K562 (cell line): ENCODE measurements at regions not wholly inside any gene's neighbourhood (a gene's known extent, or its start where the extent isn't known, plus 50 kb on each side); places are given as distances from the start of the nearest gene placed in this dataset.
"Not testable (repeated sequence)": the region's sequence is repeated elsewhere in the genome, so short reads cannot be mapped to it uniquely, and the experiment has no call there.

ENCODE experiments used
- ATAC-seq: fragments of 200-7000 bp; cut with Tn5 transposase; 3 replicates; pipeline ENCODE4 v1.9.1; 2020; ENCODE audit warnings: moderate library complexity
- BruUV-seq: library from RNA; stranded (reverse); fragments of 400-500 nt; replicated peaks from 2 replicates; lab custom pipeline; 2021; lab: Mats Ljungman, UMichigan
- CTCF ChIA-PET: fragments of 300-600 bp; formaldehyde crosslinking; extraction: SDS; loops from one replicate; lab custom pipeline; 2021; ENCODE audit warnings: low intra/inter-chr PET ratio; lab: Yijun Ruan, JAX
- POLR2A ChIA-PET: fragments of 300-600, 350-650 bp; sonication (Branson Sonifier 250); formaldehyde crosslinking; extraction: SDS; loops from one replicate; lab custom pipeline; 2021; ENCODE audit warnings: antibody characterized with exemption, inconsistent platforms; lab: Yijun Ruan, JAX
- DNase-seq, 4 experiments: peaks; one replicate each; pipeline versions ENCODE4 v3.0.0 to v3.0.0-alpha.2; 2011 to 2018; ENCODE audit warnings: low spot score in 3 of 4, mixed read lengths in 3 of 4; ENCODE audit errors: extremely low read depth in 1 of 4
- FAIRE-seq: peaks from 2 replicates; lab custom pipeline; 2011; peaks lifted over from hg19 to GRCh38; lab: Jason Lieb, UNC
- H2AFZ ChIP-seq: 2 replicates; pipeline ENCODE4 v1.6.0; 2011; ENCODE audit warnings: low read depth, low read length, control low read depth, inconsistent platforms
- H3K27ac ChIP-seq: fragments of 200-600 bp; 3 replicates; pipeline ENCODE4 v1.8.0; 2011; ENCODE audit warnings: low read depth, mild to moderate bottlenecking, control low read depth, inconsistent platforms, low read length, moderate library complexity, mixed read lengths; ENCODE audit errors: extremely low read depth
- H3K27me3 ChIP-seq, 2 experiments: fragments of 300-600 bp in 1 of 2; 2 replicates in 1 of 2; 3 replicates in 1 of 2; pipeline versions ENCODE4 v1.6.0 to v1.8.0; 2011; ENCODE audit warnings: inconsistent platforms in 2 of 2, low read length in 2 of 2, mild to moderate bottlenecking in 1 of 2, mixed read lengths in 1 of 2, moderate library complexity in 1 of 2; ENCODE audit not compliant: control insufficient read depth in 2 of 2, insufficient read depth in 2 of 2
- H3K36me3 ChIP-seq: fragments of 300-600 bp; 3 replicates; pipeline ENCODE4 v1.8.0; 2011; ENCODE audit warnings: mild to moderate bottlenecking, low read length, inconsistent platforms; ENCODE audit not compliant: control insufficient read depth, insufficient read depth
- H3K4me1 ChIP-seq, 2 experiments: fragments of 200-600 bp in 1 of 2; replicated peaks in 1 of 2; 2 replicates in 1 of 2; 3 replicates in 1 of 2; pipeline versions ENCODE4 v1.5.1 to v1.8.0; 2011; ENCODE audit warnings: inconsistent platforms in 2 of 2, low read length in 2 of 2, mild to moderate bottlenecking in 1 of 2, mixed read lengths in 1 of 2, moderate library complexity in 1 of 2; ENCODE audit not compliant: control insufficient read depth in 2 of 2, insufficient read depth in 2 of 2
- H3K4me2 ChIP-seq: 2 replicates; pipeline ENCODE4 v1.6.1; 2011; ENCODE audit warnings: low read length, control low read depth, inconsistent platforms, mixed read lengths; ENCODE audit not compliant: insufficient read depth
- H3K4me3 ChIP-seq: fragments of 200-600 bp; sonication (generic), shearing (Covaris generic); 2 replicates; pipeline ENCODE4 v1.5.1; 2016; ENCODE audit warnings: control low read depth, inconsistent platforms
- H3K79me2 ChIP-seq: fragments of 200-600 bp; 3 replicates; pipeline ENCODE4 v1.8.0; 2011; ENCODE audit warnings: low read length, inconsistent platforms; ENCODE audit not compliant: control insufficient read depth, insufficient read depth
- H3K9ac ChIP-seq, 2 experiments: 2 replicates each; pipeline versions ENCODE4 v1.6.0 to v1.6.1; 2011; ENCODE audit warnings: low read depth in 2 of 2, low read length in 2 of 2, control low read depth in 1 of 2, inconsistent platforms in 1 of 2, mild to moderate bottlenecking in 1 of 2, mixed read lengths in 1 of 2; ENCODE audit not compliant: insufficient read depth in 1 of 2
- H3K9me1 ChIP-seq: one replicate; pipeline ENCODE4 v1.6.0; 2011; ENCODE audit warnings: inconsistent platforms, mild to moderate bottlenecking, low read length, moderate library complexity; ENCODE audit not compliant: control insufficient read depth, insufficient read depth
- H3K9me3 ChIP-seq: replicated peaks from 2 replicates; pipeline ENCODE4 v1.5.1; 2011; ENCODE audit warnings: low read depth, low read length, inconsistent platforms; ENCODE audit not compliant: control insufficient read depth, insufficient read depth
- H4K20me1 ChIP-seq: replicated peaks from 2 replicates; pipeline ENCODE4 v1.6.1; 2011; ENCODE audit warnings: low read length, inconsistent platforms, mixed read lengths; ENCODE audit not compliant: control insufficient read depth, insufficient read depth
- WGBS: fragments of 100-300 bp; shearing (Covaris generic); methylation state at CpG from one replicate; pipeline ENCODE4 v1.1.6; 2016; ENCODE audit warnings: low coverage, mixed read lengths; ENCODE audit not compliant: insufficient coverage; ENCODE audit errors: missing lambda C conversion rate; 5-methylcytosine and 5-hydroxymethylcytosine counted together
- in situ Hi-C: fragments of 300-500 bp; cut with MboI; formaldehyde crosslinking; loops from 4 replicates; pipeline ENCODE4 v1.15.0; 2018; ENCODE audit warnings: inconsistent platforms, mixed read lengths
- intact Hi-C: fragments of 100-400 bp; cut with micrococcal nuclease; formaldehyde crosslinking; loops from 2 replicates; pipeline ENCODE4 v1.14.2; 2022

DNA sequence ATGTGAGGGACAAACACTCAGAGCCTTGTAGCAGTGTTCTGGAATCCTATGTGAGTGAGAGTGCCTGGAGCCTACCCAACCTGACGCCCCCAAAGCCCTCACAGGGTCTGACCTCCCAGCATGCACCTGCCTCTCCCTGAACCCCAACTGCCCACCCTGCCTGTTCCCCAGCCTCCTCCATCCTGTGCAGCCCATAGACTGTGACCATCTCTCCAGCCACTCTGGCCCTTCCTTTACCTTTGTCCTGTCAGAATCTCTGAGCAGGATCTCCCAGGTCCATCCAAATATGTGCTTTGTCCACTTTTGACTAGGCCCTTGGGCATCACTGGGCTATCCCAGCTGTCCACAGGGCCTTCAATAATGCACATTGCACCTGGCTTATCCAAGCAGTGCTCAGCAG lies 1159.8 kb upstream of the TPTE start:
- FAIRE-seq, H2AFZ ChIP-seq, POLR2A ChIA-PET, H3K27ac ChIP-seq, H3K4me3 ChIP-seq, H3K9me3 ChIP-seq, H4K20me1 ChIP-seq, H3K9me1 ChIP-seq, H3K36me3 ChIP-seq, H3K79me2 ChIP-seq, H3K4me2 ChIP-seq, H3K9ac ChIP-seq, H3K27me3 ChIP-seq, ATAC-seq, H3K4me1 ChIP-seq, CTCF ChIA-PET, DNase-seq, BruUV-seq, intact Hi-C loops, in situ Hi-C loops: not testable (repeated sequence)
- WGBS, result no CpG with 5 or more reads among the region's 1 CpG

DNA sequence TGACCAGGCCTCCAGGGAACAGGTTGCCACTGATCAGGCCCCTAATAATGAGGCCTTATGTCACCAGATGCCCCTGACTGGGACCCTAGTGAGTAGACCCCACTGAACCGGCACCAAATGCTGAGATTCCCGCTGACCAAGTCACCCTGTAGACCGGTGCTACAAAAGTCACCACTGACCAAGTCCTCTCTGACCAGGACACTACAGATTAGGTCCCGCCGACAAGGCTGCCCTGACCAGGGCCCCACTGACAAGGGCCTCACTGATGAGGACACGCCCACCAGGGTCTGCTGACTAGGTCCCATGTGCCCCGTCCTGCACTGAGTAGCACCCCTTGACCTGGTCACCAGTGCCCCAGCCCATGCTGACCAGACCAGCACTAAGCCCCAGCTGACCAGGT lies 1159.1 kb upstream of the TPTE start:
- FAIRE-seq, H3K4me2 ChIP-seq, ATAC-seq, POLR2A ChIA-PET, H3K9me3 ChIP-seq, DNase-seq, H4K20me1 ChIP-seq, H3K27ac ChIP-seq, H3K27me3 ChIP-seq, H3K36me3 ChIP-seq, H3K4me1 ChIP-seq, H3K9me1 ChIP-seq, in situ Hi-C loops, H2AFZ ChIP-seq, intact Hi-C loops, H3K4me3 ChIP-seq, BruUV-seq, H3K9ac ChIP-seq, H3K79me2 ChIP-seq, CTCF ChIA-PET: not testable (repeated sequence)
- 61% methylated on average over 7 of the region's 7 CpGs for WGBS

GRCh38 chr21:9365815-9366214 lies 1155.6 kb upstream of the TPTE start:
- intact Hi-C loops, DNase-seq, CTCF ChIA-PET, H3K4me1 ChIP-seq, POLR2A ChIA-PET, H3K36me3 ChIP-seq, H3K4me3 ChIP-seq, H3K9ac ChIP-seq, H3K4me2 ChIP-seq, in situ Hi-C loops, H3K9me3 ChIP-seq, H3K79me2 ChIP-seq, H2AFZ ChIP-seq, H4K20me1 ChIP-seq, FAIRE-seq, ATAC-seq, BruUV-seq, H3K27me3 ChIP-seq, H3K9me1 ChIP-seq, H3K27ac ChIP-seq: not testable (repeated sequence)
- WGBS, result 47% methylated on average over 2 of the region's 5 CpGs

DNA sequence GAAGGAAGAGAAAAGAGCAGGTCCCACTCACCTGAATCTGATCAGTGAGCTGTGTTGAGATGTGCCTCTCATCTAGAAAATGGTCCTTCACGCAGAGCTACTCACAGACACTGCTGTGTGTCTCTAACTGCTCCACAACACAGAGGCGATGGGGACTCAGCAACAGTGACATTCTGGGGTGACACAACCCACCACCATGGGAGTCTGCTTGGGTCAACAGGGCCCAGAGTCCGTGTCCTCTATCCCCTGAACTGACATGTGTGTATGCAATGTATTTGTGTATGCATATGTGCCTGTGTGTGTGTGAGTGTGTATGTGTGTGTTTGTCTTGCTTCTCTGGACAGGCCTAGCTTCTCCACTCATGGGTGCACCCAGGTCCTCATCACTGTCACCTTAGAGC lies 1154.8 kb upstream of the TPTE start:
- H3K4me3 ChIP-seq, DNase-seq, intact Hi-C loops, H3K9me3 ChIP-seq, H4K20me1 ChIP-seq, H3K4me2 ChIP-seq, CTCF ChIA-PET, H3K4me1 ChIP-seq, H2AFZ ChIP-seq, H3K36me3 ChIP-seq, H3K27ac ChIP-seq, H3K27me3 ChIP-seq, H3K9ac ChIP-seq, H3K9me1 ChIP-seq, H3K79me2 ChIP-seq, FAIRE-seq, in situ Hi-C loops, ATAC-seq, BruUV-seq: not testable (repeated sequence)
- POLR2A ChIA-PET, result interaction anchor here (0.6 kb wide), 1 partner anchor 9 kb away, joined by 3 read pairs; no protein-coding TSS in a partner anchor
- WGBS, result no CpG with 5 or more reads among the region's 3 CpGs
